Fibroblast of skin of abdomen (primary cell): ENCODE measurements at regions not wholly inside any gene's neighbourhood (a gene's known extent, or its start where the extent isn't known, plus 50 kb on each side); places are given as distances from the start of the nearest gene placed in this dataset.
"Not testable (repeated sequence)": the region's sequence is repeated elsewhere in the genome, so short reads cannot be mapped to it uniquely, and the experiment has no call there.

Experiments
- DNase-seq: peaks from one replicate; pipeline ENCODE4 v3.0.0-alpha.2; 2013

GRCh38 chr5:72692651-72693442, 123.6 kb upstream of the TNPO1 start:
- DNase-seq: peak; percentile 15

- peak; percentile 51 for DNase-seq
These were observed 124.2 kb upstream of the TNPO1 start for GRCh38 chr5:72692231-72692637.

GRCh38 chr5:72691751-72692150, 124.7 kb upstream of the TNPO1 start:
- no peak for DNase-seq

- DNase-seq: no peak
These were observed 127.5 kb upstream of the TNPO1 start for GRCh38 chr5:72688916-72689315.

GRCh38 chr5:72687288-72687687, 129.2 kb upstream of the TNPO1 start:
- DNase-seq: no peak

GRCh38 chr5:72682561-72682960, 133.9 kb upstream of the TNPO1 start:
- no peak for DNase-seq

- no peak for DNase-seq
These were observed 134.7 kb upstream of the TNPO1 start for GRCh38 chr5:72681781-72682180.

- DNase-seq: no peak
These were observed 139.0 kb upstream of the TNPO1 start for GRCh38 chr5:72677447-72677846.

GRCh38 chr5:72676831-72677230, 139.6 kb upstream of the TNPO1 start:
- DNase-seq: not testable (repeated sequence)

- DNase-seq: no peak
These were observed 142.8 kb upstream of the TNPO1 start for GRCh38 chr5:72673623-72674022.

GRCh38 chr5:72673180-72673579, 143.3 kb upstream of the TNPO1 start:
- no peak for DNase-seq

GRCh38 chr5:72667708-72668107, 148.8 kb upstream of the TNPO1 start:
- no peak for DNase-seq

GRCh38 chr5:72662936-72663335, 153.5 kb upstream of the TNPO1 start:
- no peak for DNase-seq

GRCh38 chr5:72662305-72662704, 154.2 kb upstream of the TNPO1 start:
- no peak for DNase-seq

- peak; percentile 52 for DNase-seq
These were observed 154.2 kb upstream of the ZNF366 start for GRCh38 chr5:72661405-72661804.

- DNase-seq: no peak
These were observed 152.5 kb upstream of the ZNF366 start for GRCh38 chr5:72659726-72660125.

GRCh38 chr5:72658761-72659540, 151.7 kb upstream of the ZNF366 start:
- DNase-seq: peak; percentile 30

GRCh38 chr5:72658161-72658560, 151.0 kb upstream of the ZNF366 start:
- no peak for DNase-seq

GRCh38 chr5:72656756-72657513, 149.7 kb upstream of the ZNF366 start:
- no peak for DNase-seq

- no peak for DNase-seq
These were observed 149.1 kb upstream of the ZNF366 start for GRCh38 chr5:72656331-72656730.

- DNase-seq: no peak
These were observed 147.0 kb upstream of the ZNF366 start for GRCh38 chr5:72654231-72654630.

GRCh38 chr5:72653586-72653985, 146.4 kb upstream of the ZNF366 start:
- no peak for DNase-seq

GRCh38 chr5:72651779-72652178, 144.6 kb upstream of the ZNF366 start:
- no peak for DNase-seq
